SU-DHL-6 (cell line): ENCODE measurements at regions not wholly inside any gene's neighbourhood (a gene's known extent, or its start where the extent isn't known, plus 50 kb on each side); places are given as distances from the start of the nearest gene placed in this dataset.

Experiments used
- H2AFZ ChIP-seq: fragments of 200-600 bp; sonication (generic); 2 replicates; pipeline ENCODE4 v1.6.1; 2014; ENCODE audit warnings: low read depth, mild to moderate bottlenecking, moderate library complexity, mixed read lengths, antibody characterized with exemption, low read length; ENCODE audit not compliant: severe bottlenecking
- H3F3A ChIP-seq: fragments of 200-600 bp; shearing (Covaris generic); 2 replicates; pipeline ENCODE4 v1.6.0; 2016; ENCODE audit warnings: antibody characterized with exemption, mild to moderate bottlenecking; ENCODE audit not compliant: insufficient read depth
- H3K27ac ChIP-seq: fragments of 200-600 bp; sonication (generic); 2 replicates; pipeline ENCODE4 v1.5.1; 2016; ENCODE audit warnings: low read depth, mild to moderate bottlenecking, low read length, moderate library complexity, mixed read lengths
- H3K27me3 ChIP-seq: fragments of 200-600 bp; sonication (generic), shearing (Covaris generic); 2 replicates; pipeline ENCODE4 v1.6.0; 2014; ENCODE audit warnings: mild to moderate bottlenecking, low read length
- H3K36me3 ChIP-seq: fragments of 200-600 bp; sonication (generic); 2 replicates; pipeline ENCODE4 v1.6.1; 2014; ENCODE audit warnings: mild to moderate bottlenecking, low read length, mixed read lengths
- H3K4me2 ChIP-seq: fragments of 300-600, 200-600 bp; shearing (Covaris generic), sonication (generic); 2 replicates; pipeline ENCODE4 v1.6.0; 2014; ENCODE audit warnings: low read length, low read depth, mild to moderate bottlenecking; ENCODE audit not compliant: poor library complexity, severe bottlenecking
- H3K4me3 ChIP-seq: fragments of 200-600 bp; sonication (generic); 2 replicates; pipeline ENCODE4 v1.5.1; 2014; ENCODE audit warnings: antibody characterized with exemption, low read length, mild to moderate bottlenecking, mixed read lengths; ENCODE audit not compliant: insufficient read depth, poor library complexity, severe bottlenecking
- H3K79me2 ChIP-seq: fragments of 200-600 bp; sonication (generic); 2 replicates; pipeline ENCODE4 v1.6.1; 2014; ENCODE audit warnings: mild to moderate bottlenecking, low read length, moderate library complexity; ENCODE audit not compliant: insufficient read depth
- H3K9ac ChIP-seq: fragments of 200-600 bp; sonication (generic); 2 replicates; pipeline ENCODE4 v1.7.0; 2014; ENCODE audit warnings: mild to moderate bottlenecking, low read length
- H3K9me2 ChIP-seq: fragments of 200-600 bp; sonication (generic); replicated peaks from 2 replicates; pipeline ENCODE4 v1.6.1; 2014; ENCODE audit warnings: low read length; ENCODE audit not compliant: insufficient read depth
- H3K9me3 ChIP-seq: fragments of 200-600 bp; sonication (generic); 2 replicates; pipeline ENCODE4 v1.6.1; 2014; ENCODE audit warnings: low read length, mixed read lengths; ENCODE audit not compliant: insufficient read depth
- H4K20me1 ChIP-seq: fragments of 200-600 bp; sonication (generic); 2 replicates; pipeline ENCODE4 v1.6.1; 2014; ENCODE audit warnings: low read depth, mild to moderate bottlenecking, antibody characterized with exemption, low read length, moderate library complexity, mixed read lengths
- EZH2phosphoT487 ChIP-seq: fragments of 200-600 bp; sonication (generic), shearing (Covaris generic); conservative IDR thresholded peaks from 2 replicates; pipeline ENCODE4 v1.6.1; 2018; ENCODE audit warnings: mild to moderate bottlenecking, antibody characterized with exemption, low read length, moderate library complexity, mixed read lengths
- TF ChIP-seq, protein P1 (sequence below): fragments of 200-600 bp; sonication (generic); IDR thresholded peaks from one replicate; pipeline ENCODE4 v1.5.1; 2017; ENCODE audit warnings: antibody characterized with exemption, mild to moderate bottlenecking, low read length, moderate library complexity; ENCODE audit not compliant: insufficient read depth, poor library complexity, severe bottlenecking

- no peak overlapping the region for H3K4me2 ChIP-seq
- no peak overlapping the region for H3K4me3 ChIP-seq
- H2AFZ ChIP-seq: no peak overlapping the region
- no peaks in the 10 kb centered on the region for H3K79me2 ChIP-seq
- no peaks in the 10 kb centered on the region for H3K9me2 ChIP-seq
- H3K9me3 ChIP-seq: no peaks in the 10 kb centered on the region
- no peaks in the 10 kb centered on the region for H4K20me1 ChIP-seq
- H3K27ac ChIP-seq: no peak overlapping the region
- TF ChIP-seq, protein P1, sequence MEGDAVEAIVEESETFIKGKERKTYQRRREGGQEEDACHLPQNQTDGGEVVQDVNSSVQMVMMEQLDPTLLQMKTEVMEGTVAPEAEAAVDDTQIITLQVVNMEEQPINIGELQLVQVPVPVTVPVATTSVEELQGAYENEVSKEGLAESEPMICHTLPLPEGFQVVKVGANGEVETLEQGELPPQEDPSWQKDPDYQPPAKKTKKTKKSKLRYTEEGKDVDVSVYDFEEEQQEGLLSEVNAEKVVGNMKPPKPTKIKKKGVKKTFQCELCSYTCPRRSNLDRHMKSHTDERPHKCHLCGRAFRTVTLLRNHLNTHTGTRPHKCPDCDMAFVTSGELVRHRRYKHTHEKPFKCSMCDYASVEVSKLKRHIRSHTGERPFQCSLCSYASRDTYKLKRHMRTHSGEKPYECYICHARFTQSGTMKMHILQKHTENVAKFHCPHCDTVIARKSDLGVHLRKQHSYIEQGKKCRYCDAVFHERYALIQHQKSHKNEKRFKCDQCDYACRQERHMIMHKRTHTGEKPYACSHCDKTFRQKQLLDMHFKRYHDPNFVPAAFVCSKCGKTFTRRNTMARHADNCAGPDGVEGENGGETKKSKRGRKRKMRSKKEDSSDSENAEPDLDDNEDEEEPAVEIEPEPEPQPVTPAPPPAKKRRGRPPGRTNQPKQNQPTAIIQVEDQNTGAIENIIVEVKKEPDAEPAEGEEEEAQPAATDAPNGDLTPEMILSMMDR: no peak
- TF ChIP-seq EZH2phosphoT487: no peak
- H3F3A ChIP-seq: no peaks in the 10 kb centered on the region
- H3K9ac ChIP-seq: no peak overlapping the region
- no peaks in the 10 kb centered on the region for H3K36me3 ChIP-seq
- no peaks in the 10 kb centered on the region for H3K27me3 ChIP-seq
Measured at GRCh38 chr7:22660293-22660692, 66.7 kb upstream of the IL6 start.

GRCh38 chr7:22659741-22660140 lies 67.3 kb upstream of the IL6 start:
- Histone ChIP-seq H3K27ac (no peak overlapping the region), H3K4me3 (no peak overlapping the region), H4K20me1 (no peaks in the 10 kb centered on the region), H3K79me2 (no peaks in the 10 kb centered on the region), H2AFZ (no peak overlapping the region), H3K36me3 (no peaks in the 10 kb centered on the region), H3F3A (no peaks in the 10 kb centered on the region), H3K9ac (no peak overlapping the region), H3K4me2 (no peak overlapping the region), H3K9me2 (no peaks in the 10 kb centered on the region), H3K27me3 (no peaks in the 10 kb centered on the region), H3K9me3 (no peaks in the 10 kb centered on the region)
- TF ChIP-seq EZH2phosphoT487: no peak
- TF ChIP-seq, protein P1: no peak

GRCh38 chr7:22658031-22658430 lies 69.0 kb upstream of the IL6 start:
- Histone ChIP-seq H3K9me2 (no peaks in the 10 kb centered on the region), H3K9me3 (no peaks in the 10 kb centered on the region), H3K9ac (no peak overlapping the region), H2AFZ (no peak overlapping the region), H3K27ac (no peak overlapping the region), H3K36me3 (no peaks in the 10 kb centered on the region), H3K27me3 (no peaks in the 10 kb centered on the region), H3K79me2 (no peaks in the 10 kb centered on the region), H3K4me3 (no peak overlapping the region), H4K20me1 (no peaks in the 10 kb centered on the region), H3K4me2 (no peak overlapping the region), H3F3A (no peaks in the 10 kb centered on the region)
- TF ChIP-seq EZH2phosphoT487: no peak
- TF ChIP-seq, protein P1: no peak
